Stimulated activated CD4-positive, alpha-beta T cell treated with anti-CD3 and anti-CD28 coated beads, Interleukin-2, amount 100 ng/mL, for 24 hours (primary cell): ENCODE measurements at regions not wholly inside any gene's neighbourhood (a gene's known extent, or its start where the extent isn't known, plus 50 kb on each side); places are given as distances from the start of the nearest gene placed in this dataset.

Source experiments
- DNase-seq, 2 donors: peaks; one replicate each; pipeline ENCODE4 v3.0.0-alpha.2; 2020

GRCh38 chr20:58162986-58163385 is 65.5 kb downstream of the ANKRD60 start:
- DNase-seq: no peak

GRCh38 chr20:58161192-58161591 is 67.3 kb downstream of the ANKRD60 start:
- no peak for DNase-seq

GRCh38 chr20:58160451-58161061 is 67.9 kb downstream of the ANKRD60 start:
- no peak for DNase-seq

- DNase-seq: no peak
These were observed 73.1 kb downstream of the ANKRD60 start for GRCh38 chr20:58155148-58155925.

GRCh38 chr20:58154113-58154512 is 74.3 kb downstream of the ANKRD60 start:
- no peak for DNase-seq

- DNase-seq: no peak
These were observed 75.3 kb downstream of the ANKRD60 start for GRCh38 chr20:58153121-58153520.

- DNase-seq: peak in 1 of 2 donors; percentile 5
These were observed 77.7 kb downstream of the ANKRD60 start for GRCh38 chr20:58150772-58151171.

- DNase-seq: no peak
These were observed 78.9 kb downstream of the ANKRD60 start for GRCh38 chr20:58149437-58150091.

GRCh38 chr20:58148891-58149290 is 79.6 kb downstream of the ANKRD60 start:
- DNase-seq: no peak

GRCh38 chr20:58147628-58148370 is 80.7 kb downstream of the ANKRD60 start:
- DNase-seq: no peak

GRCh38 chr20:58146746-58147140 is 81.7 kb downstream of the ANKRD60 start:
- no peak for DNase-seq

GRCh38 chr20:58146081-58146745 is 82.2 kb downstream of the ANKRD60 start:
- no peak for DNase-seq

- no peak for DNase-seq
These were observed 82.9 kb downstream of the ANKRD60 start for GRCh38 chr20:58145506-58146080.

GRCh38 chr20:58144096-58144495 is 84.4 kb downstream of the ANKRD60 start:
- DNase-seq: no peak

GRCh38 chr20:58143531-58143930 is 84.9 kb downstream of the ANKRD60 start:
- no peak for DNase-seq

- DNase-seq: no peak
These were observed 85.6 kb downstream of the ANKRD60 start for GRCh38 chr20:58142843-58143185.

- no peak for DNase-seq
These were observed 86.2 kb downstream of the ANKRD60 start for GRCh38 chr20:58141971-58142842.

GRCh38 chr20:58141496-58141895 is 87.0 kb downstream of the ANKRD60 start:
- no peak for DNase-seq

GRCh38 chr20:58140787-58141425 is 87.5 kb downstream of the ANKRD60 start:
- DNase-seq: no peak

GRCh38 chr20:58139849-58140786 is 88.3 kb downstream of the ANKRD60 start:
- no peak for DNase-seq
